ENCODE measurements at regions not wholly inside any gene's neighbourhood (a gene's known extent, or its start where the extent isn't known, plus 50 kb on each side); places are given as distances from the start of the nearest gene placed in this dataset.
A peak's percentile ranks its signal among the peaks of the same experiment; 100 is the strongest.

DNA sequence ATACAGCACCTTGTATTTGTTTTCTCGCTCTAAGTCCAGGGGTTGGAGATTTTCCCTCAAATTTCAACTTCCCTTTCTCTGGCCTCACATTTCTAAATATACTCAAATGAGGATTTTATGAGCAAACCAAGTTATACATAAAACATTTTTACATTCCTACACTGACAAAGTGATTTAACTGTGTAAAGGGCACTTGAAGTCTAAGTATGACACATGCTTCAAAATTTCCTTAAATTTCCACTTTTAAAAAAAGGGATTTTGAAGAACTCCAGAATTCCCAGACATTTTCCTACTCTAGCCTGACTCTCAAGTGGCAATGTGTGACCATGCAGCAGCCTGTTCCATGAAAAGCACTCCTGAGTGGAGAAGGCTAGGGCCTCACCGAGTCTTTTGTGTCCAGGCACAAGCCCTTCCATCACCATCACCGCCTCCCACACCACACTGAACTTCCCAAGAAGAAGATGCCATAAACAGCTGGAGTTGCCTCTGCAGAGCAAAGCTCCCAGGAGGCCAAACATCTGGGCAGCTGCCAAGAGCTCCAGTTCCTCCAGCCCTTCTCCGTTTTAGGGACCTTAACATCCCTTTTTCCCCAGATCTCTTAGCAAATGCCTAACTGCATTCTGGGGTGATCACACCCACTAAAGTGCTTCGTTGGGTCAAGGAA, 68.9 kb downstream of the NCR2 start:
- DNase-seq (ENCODE audit: low spot score): no peak

DNA sequence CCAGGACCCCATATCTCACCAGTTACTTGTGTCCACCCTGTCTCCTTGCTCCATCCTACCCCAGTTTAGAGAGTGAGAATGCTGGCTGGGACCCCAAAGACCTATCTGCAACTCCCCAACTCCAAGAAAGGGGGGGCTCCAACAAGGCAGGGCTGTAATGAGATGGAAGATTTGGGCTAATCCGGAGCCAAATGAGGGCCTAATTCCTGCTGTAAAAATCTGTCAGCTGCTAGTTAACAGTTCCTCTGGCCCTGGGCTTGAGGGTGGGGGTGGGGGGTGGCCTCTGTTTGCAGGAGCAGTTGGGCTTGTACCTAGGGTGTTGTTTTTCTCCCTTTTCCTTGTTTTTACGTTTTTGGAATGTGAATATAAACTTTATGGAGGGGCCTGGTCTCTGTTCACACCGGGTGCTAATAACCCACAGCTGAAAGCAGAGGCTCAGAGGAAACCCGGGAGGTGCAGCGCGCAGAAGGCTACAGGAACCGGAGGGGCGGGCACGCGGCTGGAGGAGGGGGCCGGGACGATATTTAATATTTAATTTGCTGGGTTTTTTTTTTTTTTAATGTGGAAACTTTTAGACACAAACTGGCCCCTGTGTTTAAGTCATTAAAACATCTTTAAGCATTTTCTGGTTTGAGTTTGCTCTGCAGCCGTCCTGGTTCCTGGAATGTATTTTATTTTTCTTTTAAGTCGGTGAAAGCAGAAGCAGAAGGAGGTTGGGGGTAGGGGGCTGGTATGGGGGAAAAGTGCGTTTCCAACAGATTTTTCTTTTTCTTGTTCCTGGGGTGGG, 70.7 kb downstream of the NCR2 start:
- no peak for DNase-seq (ENCODE audit: low spot score)

DNA sequence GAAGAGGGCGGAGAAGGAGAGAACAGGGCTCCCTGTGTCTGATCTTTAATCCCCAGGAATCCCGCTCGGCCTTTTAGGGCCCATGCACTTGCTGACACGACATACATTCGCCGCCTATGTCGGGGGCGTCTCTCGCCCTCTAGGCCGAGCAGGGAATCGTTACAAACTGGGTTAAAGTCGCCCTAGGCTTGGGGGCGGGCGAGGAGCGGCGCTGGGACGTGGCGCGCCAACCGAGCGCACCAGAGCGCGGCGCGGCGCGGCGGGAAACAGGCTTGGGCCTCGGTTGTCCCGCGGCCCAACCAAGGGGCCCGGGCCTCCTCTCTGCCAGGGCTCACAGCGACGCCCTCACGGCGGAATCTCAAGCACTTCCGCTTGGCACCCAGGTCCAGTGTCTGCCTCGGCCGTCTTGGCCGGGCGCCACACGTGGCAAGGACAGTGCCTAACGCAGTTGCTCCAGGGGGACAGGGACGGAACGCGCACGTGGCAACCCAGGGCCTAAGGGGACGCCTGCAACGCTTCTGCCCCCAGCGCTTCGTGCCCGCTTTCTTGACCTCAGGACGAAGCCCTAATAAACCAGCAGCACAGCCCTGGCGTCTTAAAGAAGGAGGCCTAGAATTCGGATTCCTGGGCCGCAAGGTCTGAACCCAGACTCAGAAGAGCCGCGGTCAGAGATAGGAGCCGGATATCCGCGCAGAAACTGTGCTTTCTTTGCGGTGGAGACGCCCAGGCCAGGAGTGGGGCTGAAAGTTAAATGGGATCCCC, 71.5 kb downstream of the NCR2 start:
- DNase-seq (ENCODE audit: low spot score): no peak

DNA sequence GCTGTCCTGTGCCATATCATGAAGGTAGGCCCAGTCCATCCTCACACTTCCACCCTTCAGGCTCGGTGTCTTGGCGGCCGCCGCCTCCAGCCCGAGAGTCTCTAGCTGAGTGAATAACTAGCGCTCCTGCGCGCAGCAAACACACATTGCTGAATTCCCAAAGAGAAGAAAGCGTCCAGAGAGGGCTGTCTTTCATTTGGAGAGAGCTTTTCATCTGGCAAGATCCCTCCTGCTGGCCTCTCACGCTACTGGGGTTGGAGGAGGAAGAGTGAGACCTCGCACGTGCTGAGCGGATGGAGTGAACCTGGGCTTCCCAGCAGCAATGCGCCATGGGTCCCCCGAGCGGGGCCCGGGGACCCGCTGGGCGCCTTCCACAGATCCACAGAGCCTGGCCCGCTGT, 73.2 kb downstream of the NCR2 start:
- no peak for DNase-seq (ENCODE audit: low spot score)

DNA sequence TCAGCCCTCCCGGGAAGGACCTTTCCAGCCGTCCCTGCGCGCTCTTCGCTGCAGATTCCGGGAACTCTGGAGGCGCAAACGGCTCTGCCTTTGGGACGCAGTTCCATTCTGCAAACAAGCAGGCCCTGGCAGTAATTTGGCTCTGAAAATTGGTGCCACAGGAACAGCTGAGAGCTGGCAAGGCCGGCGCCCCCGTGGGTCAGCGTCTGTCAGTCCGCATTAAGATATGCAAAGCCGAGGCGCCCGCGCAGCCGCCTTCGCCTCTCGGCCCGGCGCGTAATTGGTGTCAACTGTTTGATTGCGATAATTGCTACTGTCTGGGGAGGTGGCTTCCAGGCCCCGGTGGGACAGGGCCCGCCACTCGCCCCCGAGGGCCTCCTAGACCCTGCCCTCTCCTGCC, 73.6 kb downstream of the NCR2 start:
- DNase-seq (ENCODE audit: low spot score): no peak

DNA sequence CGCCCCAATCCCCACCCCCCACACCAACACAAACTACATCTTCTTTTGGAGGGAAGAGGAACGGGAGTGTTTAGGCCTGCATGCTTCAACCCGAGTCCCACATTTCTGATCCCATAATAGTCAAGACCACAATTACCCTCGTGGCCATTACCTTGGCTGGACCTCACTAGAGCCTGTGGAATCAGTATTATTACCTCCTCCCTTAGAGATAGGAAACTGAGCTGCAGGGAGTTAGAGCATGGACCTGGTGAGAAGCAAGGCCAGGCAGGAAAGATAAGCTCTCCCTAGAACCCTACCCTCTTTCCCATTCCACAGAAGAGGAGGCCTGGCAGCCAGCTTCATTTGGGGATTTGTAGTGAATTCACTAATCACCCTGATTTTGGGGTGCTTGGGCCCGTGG, 74.1 kb downstream of the NCR2 start:
- DNase-seq (ENCODE audit: low spot score): no peak

DNA sequence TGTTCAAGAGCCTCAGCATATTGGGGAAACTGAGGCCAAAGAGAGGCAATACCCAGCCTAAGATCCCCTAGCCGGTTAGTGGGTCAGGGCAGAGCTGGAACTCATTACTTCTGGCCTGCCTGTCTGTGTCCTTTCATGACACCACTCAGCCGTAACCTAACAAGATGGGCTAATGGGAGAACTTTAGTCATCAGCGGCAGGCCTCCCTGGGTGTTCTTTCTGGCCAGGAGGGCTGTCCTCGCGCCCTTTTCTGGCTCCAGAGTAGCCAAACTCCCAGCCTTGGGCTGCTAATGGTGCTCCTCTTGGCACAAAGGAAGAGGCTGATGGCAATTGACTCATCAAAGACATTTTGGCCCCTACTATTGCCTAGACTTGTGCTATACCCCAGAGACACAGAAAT, 76.6 kb downstream of the NCR2 start:
- no peak for DNase-seq (ENCODE audit: low spot score)

DNA sequence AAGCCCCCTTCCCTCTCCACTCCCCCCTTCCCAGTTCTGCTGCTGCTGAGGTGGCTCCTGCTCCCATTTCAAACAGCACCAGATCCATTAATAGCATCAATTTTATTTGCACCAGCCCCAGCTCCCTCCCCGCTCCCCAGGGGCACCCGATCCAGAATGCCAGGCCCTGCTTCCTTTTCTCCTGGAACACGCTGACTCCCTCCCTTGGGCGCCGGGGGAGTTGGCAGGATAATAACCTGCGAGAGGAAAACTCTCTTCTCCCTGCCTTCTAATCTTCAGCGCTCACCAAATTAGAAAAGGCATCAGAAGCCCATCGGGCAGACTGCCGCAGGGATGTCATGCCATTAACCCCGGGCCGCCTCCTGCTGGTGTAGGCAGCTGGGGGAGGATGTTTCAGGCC, 77.8 kb downstream of the NCR2 start:
- no peak for DNase-seq (ENCODE audit: low spot score)

DNA sequence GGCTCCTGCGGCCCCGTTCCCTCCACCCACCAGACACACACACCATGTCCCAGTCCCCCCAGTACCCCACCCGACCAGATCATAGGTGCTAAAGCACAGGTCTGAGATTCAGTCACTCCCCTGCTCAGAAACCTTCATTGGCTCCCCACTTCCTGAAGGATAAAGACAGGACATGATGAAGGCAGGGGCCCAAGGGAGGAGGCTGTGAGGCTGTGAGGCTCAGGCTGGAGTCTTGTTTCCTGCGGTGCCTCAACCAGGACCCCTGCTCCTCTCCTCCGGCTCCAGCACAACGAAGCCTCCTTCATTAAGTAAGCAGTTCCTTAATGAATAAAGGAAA, 81.1 kb downstream of the NCR2 start:
- DNase-seq (ENCODE audit: low spot score): no peak

DNA sequence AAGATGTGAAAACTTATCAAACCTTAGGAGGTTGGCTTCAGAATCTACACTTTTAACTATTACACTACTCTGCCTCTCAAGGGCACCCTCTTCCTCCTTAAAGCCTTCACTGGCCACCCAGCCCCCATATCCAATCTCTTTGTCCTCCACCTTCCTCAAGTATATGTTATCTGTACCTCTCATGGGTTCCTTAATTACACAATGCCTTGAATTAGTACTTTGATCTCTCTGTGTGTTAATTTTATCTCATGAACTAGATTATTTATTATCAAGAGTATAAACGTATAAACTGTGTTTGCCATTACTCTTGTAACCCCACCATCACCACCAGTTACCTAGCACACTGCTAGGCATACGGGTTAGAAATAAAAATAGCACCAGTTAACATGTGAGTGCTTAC, 83.3 kb downstream of the NCR2 start:
- DNase-seq (ENCODE audit: low spot score): no peak

DNA sequence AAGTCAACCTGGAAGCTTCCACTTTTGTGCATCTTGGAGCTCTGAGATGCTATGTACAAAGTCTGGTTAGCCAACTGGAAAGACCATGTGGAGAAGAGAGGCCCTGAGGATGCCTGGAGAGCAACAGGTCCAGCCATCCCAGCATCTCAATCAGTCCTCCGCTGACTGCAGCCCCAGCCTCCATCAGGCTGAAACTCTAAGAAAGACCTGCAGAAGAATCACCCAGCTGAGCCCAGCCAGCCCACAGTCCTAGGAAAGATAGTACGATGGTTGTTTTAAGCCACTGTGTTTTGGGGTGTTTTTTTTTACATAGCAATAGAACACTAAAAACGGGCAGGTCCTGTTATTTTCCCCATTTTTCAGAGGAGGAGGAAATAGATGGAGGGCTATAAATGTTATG, 84.0 kb downstream of the NCR2 start:
- DNase-seq (ENCODE audit: low spot score): no peak

DNA sequence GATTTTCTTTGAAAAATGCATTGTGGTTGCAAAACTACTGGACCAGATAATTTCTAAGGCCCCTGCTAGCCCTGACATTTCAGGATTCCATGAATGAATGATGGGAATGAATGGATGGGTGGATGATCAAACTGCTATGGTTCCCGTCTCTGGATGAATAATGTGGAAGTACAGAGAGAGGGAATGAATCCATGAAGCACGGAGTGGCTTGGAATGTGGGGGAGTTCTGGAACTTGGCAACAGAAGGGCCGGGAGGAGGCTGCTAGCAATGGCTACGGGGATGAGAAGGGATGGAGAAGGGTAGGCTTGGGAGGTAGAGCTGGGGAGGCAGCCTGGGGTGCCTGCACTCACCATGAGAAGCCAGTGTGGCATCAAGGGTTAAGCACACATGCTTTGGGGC, 84.8 kb downstream of the NCR2 start:
- no peak for DNase-seq (ENCODE audit: low spot score)

DNA sequence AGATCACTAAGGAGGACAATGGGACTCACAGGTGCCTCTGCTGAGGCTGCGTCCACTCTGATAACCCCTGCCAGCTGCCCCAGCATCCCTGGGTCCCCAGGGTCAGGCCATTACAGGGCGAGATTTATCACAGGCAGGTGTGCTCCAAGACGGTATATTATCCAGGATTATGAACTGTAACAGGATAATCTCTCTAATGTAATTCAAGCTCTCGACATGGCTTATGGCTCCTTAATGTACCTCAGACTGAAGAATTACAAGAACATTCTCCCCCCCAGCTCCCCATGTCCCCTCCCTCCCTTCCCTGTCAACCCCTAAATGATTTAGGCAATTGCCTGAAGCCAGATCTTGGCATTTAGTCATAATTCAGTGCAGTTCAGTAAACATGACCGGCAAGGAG, 86.8 kb downstream of the NCR2 start:
- no peak for DNase-seq (ENCODE audit: low spot score)

DNA sequence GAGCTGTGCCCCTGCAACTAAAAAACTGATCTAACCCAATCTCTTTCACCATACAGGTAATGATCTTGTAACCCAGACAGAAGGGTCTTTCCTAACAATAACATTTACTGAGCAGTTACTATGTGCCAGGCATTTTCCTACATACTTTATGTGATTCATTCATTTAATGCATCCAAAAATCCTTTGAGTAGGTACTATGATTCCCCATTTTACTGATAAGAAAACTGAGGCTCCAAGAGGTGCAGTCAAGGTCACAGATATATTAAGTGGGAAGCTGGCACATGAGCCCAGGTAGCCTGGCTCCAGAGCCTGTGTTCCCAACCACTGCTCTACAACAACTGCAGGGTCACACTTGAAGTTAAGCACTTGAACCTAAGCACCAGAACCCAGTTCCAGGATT, 87.6 kb downstream of the NCR2 start:
- DNase-seq (ENCODE audit: low spot score): no peak

DNA sequence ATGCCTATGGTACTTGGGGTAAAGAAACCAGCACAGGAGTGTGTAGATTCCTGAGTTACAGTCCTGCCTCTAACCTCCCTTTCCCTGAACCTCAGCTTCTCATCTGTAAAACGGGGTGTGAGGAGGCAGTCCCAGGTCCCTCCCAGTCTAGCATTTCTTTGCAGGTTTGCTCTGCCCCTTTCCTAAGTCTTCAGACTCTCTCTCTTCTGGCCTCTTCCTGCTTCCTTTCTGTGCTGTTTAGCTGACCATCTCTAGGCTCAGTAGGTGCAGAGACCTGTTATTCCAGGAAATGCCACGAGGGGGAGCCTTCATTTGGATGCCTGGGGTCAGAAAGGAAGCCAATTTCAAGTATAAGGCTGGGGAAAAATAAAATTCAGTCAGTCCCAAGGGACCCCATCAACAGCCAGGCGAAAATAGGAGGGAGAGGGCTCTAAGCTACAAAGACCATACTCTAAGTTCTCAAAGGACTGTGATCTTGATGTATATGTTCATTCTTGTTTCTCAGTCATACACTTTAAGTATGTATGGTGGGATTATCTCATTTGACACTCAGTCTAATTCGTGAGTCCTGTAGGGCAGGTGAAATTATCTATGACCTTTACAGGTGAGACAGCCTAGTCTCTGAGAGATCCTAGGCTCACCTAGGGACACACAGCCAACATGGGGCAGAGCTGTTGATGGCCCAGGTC, 89.1 kb downstream of the NCR2 start:
- DNase-seq (ENCODE audit: low spot score): peak; percentile 93

DNA sequence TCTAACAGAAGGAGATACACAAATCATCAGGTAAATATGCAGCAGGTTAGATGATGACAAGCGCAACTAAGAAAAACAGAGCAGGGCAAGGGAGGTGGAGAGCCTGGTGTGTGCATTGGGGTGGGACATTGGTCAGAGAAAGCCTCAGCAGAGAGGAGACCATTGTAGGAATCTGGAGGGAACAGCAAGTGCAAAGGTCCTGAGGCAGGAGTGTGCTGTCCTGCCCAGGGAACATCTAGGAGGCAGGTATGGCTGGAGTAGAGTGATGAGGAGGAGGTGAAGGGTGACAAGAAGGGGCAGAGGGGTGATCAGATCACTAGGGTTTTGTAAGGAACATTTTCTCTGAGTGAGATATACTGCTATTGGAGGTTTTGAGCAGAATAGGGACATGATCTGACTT, 90.1 kb downstream of the NCR2 start:
- DNase-seq (ENCODE audit: low spot score): no peak

DNA sequence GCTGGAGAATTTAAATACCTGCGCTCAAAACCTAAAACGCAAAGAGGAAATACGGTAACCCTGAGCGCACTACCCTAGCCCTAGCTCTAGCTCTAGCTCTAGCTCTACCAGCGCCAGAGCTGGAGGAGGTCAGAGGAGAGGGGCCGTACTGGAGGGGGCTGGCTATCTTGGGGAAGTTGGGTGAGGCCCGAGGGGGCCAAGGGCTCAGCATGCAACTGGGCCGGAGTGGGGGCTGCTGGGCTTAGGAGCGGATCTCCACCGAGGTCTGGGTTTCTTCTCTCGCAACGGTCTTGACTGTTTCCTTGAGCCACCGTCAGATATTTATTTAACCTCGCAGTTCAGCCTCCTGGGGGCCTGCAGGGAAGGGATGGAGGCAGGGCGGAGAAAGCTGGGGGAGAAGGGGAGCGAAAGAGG, 91.0 kb downstream of the NCR2 start:
- peak; percentile 8 for DNase-seq (ENCODE audit: low spot score)

DNA sequence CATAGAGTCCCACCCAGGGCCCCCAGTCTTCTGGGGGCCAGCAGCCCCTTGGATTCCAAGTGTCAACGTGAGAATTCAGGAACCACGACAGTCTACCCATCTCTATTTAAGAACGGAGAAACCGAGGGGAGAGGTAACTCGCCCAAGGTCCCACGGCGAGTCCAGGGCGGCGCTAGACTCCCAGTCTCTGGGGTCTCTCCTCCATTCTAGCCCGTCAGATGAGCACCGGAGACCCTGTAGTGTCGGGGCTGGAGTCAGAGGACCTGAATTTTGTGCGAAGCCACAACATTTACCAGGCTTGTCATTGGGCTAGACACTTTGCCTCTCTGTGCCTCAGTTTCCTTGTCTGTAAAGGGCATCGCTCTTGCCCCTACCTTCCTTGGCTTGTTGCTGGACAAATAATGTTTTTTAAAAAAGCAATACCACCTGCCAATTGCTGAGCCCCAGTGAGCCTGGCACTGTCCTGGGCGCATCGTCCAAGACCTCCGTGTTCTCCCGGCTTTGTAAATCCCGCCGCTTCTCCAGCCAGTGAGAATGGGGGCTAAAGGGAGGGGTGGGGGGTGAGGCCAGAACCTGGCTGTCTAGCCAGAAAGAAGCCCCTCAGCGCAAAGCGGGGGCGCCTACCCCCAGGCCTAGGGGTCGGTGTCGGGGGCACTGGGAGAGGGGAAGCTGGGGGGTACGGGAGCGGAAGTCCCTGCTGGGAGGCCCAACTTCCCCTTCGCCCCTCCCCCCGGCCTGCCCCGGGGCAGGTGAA, 91.7 kb downstream of the NCR2 start:
- DNase-seq (ENCODE audit: low spot score): no peak

DNA sequence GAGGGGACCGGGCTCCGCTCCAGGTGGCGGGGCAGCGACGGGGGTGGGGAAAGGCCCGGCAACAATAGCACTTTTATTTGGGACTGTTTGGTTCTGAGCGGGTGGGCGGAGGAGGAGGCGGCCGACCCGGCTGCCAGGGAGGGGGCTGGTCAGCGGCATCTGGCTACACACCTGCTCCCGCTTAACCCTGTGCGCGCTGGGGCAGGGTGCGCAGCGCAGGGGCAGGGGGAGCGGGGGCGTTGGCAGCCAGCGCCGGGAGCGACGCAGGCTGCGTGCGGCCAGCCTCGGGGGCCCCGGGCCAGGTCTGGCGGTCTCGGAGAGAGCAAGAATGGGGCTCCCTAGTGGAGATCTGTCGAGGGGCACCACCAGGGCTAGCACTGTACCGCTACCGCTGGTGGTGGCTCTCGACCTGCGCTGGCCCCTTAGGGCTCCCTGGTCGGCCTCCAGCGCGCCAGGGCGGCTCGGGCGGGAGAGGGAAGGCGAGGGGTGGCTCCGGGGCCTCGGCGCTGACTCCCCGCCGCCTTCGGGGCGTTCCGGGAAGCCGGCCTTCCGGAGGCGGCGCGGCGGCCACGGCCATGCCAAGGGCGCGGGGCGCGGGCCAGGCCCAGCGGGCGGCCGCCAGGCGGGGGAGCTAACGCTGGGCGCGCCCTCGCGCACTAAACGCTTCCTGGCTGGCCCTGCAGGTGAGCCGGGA, 92.4 kb downstream of the NCR2 start:
- DNase-seq (ENCODE audit: low spot score): peak; percentile 71

DNA sequence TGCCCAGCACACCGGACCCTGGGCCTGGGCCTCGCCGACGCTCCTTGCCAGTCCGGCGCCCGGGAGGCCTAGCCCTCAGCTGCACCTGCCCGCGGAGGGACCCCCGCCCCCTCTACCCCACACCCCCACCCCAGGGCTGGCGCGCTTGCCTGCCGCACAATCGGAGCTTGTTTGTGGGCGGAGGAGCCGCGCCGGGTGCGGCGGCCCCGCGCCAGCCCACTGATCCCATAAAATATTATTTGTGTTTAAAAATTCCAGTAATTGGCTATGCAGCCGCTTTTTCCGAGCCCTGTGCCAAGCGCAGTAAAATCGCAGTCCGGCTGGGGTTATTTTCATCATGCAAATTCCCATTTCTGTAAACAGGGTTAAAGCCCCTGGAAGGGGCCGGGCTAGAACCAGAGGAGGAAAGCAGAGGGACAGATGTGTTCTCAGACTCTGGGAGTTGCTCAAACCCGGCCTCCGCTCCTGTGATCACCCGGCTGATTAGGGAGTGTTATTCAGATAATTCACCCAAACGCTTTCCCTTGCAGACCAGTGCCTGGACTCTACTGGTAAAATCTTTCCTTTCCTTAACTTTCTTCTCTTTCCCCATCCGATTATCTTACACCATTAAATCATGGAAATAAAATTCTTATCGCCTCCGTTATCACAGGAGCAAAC, 93.1 kb downstream of the NCR2 start:
- peak; percentile 33 for DNase-seq (ENCODE audit: low spot score)
